Psoas muscle (tissue), 7 donors: ENCODE measurements at regions not wholly inside any gene's neighbourhood (a gene's known extent, or its start where the extent isn't known, plus 50 kb on each side); places are given as distances from the start of the nearest gene placed in this dataset.

Source experiments
- ATAC-seq, 4 donors: fragments of 200-7000 bp; cut with Tn5 transposase; one replicate each; pipeline ENCODE4 v1.9.1; 2020; ENCODE audit warnings: moderate library complexity in 3 of 4, mild to moderate bottlenecking in 2 of 4
- DNase-seq, 2 donors: peaks; one replicate each; pipeline ENCODE4 v3.0.0-alpha.2; 2020
- H3K27ac ChIP-seq: fragments of 200-600 bp; one replicate; pipeline ENCODE4 v1.8.0; 2022
- H3K27me3 ChIP-seq, 3 donors: fragments of 200-600 bp in 1 of 3; one replicate each; pipeline versions ENCODE4 v1.6.1 to v1.8.0; 2013 to 2022; ENCODE audit warnings: low read length in 2 of 3, mild to moderate bottlenecking in 2 of 3, moderate library complexity in 1 of 3; ENCODE audit not compliant: insufficient read depth in 3 of 3
- H3K36me3 ChIP-seq, 2 donors: fragments of 200-600 bp in 1 of 2; one replicate each; pipeline versions ENCODE4 v1.6.1 to v1.8.0; 2013 to 2022; ENCODE audit warnings: low read depth in 1 of 2, mild to moderate bottlenecking in 1 of 2, moderate library complexity in 1 of 2; ENCODE audit not compliant: insufficient read depth in 1 of 2
- H3K4me1 ChIP-seq: fragments of 200-600 bp; one replicate; pipeline ENCODE4 v1.8.0; 2022
- H3K4me3 ChIP-seq: fragments of 200-600 bp; one replicate; pipeline ENCODE4 v1.8.0; 2022; ENCODE audit warnings: mild to moderate bottlenecking
- H3K9me3 ChIP-seq: fragments of 200-600 bp; one replicate; pipeline ENCODE4 v1.8.0; 2022
- CTCF ChIP-seq: fragments of 200-600 bp; IDR thresholded peaks from one replicate; pipeline ENCODE4 v1.8.0; 2022; ENCODE audit warnings: antibody characterized with exemption
- WGBS, 3 donors: extraction: QIAGEN DNeasy Blood & Tissue Kit; methylation state at CpG; one replicate each; pipeline versions ENCODE4 v1.1.6 to v1.1.7; 2013; 5-methylcytosine and 5-hydroxymethylcytosine counted together
- intact Hi-C, 2 donors: fragments of 100-400 bp; cut with DNase I; formaldehyde crosslinking; loops; one replicate each; pipeline versions ENCODE4 v1.11.0 to v1.14.2; 2022
- donor health status: healthy with polysubstance abuse.
- donor health status: DM: no; HTN: no; CAD: no; lungs with moderate emphysema.
- donor health status: Bipolar disorder and iron deficiency.
- donor health status: healthy.
- donor health status: DM: yes; HTN: yes; CAD: no.
- donor health status: DM: no; HTN: no; CAD: no.
- donor health status: DM: yes; HTN: yes; CAD: no.

DNA sequence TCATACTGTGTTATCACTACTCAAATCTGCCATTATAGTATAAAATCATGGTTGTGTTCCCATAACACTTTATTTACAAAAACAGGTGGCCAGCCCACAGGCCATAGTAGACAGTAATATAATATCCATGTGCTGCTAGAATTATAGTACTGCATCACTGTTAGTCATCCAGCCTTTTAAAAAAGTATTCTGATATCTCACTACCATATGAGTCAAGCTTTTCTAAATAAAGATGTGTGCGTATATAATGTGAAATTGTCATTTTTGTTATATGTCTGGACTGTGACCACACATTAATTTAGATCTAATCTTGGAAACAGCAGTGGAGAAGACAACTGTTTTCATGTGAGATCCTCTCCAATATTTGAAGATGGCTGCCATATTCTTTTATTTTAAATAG is 1049.1 kb upstream of the GOT2 start:
- ATAC-seq = no peak
- H3K27me3 ChIP-seq = no peaks in the 10 kb centered on the region
- no peak for DNase-seq
- TF ChIP-seq CTCF = no peak
- no peaks in the 10 kb centered on the region for H3K4me1 ChIP-seq
- no peak overlapping the region for H3K4me3 ChIP-seq
- H3K9me3 ChIP-seq = no peaks in the 10 kb centered on the region
- no peak overlapping the region for H3K27ac ChIP-seq
- intact Hi-C loops = no loop called here
- H3K36me3 ChIP-seq = no peaks in the 10 kb centered on the region
- WGBS, 3 donors = 64 to 84% (median 64%) methylated on average over 1 of the region's 1 CpG

DNA sequence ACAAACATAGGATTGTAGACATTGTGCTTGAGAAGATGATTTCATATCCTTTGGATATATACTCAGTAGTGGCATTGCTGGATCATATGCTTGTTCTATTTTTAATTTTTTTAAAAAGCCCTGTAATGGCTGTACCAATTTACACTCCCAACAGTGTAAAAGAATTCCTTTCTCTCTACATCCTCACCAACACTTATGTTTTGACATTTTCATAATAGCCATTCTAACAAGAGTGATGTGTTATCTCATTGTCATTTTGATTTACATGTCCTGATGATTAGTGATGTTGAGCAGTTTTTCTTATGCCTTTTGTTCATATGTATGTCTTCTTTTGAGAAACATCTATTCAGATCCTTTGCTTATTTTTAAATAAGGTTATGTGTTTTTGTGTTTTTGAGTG is 1039.2 kb upstream of the GOT2 start:
- Histone ChIP-seq H3K27ac (no peak overlapping the region), H3K9me3 (no peaks in the 10 kb centered on the region), H3K4me3 (no peak overlapping the region), H3K27me3 (no peaks in the 10 kb centered on the region), H3K4me1 (no peaks in the 10 kb centered on the region), H3K36me3 (no peaks in the 10 kb centered on the region)
- DNase-seq (no peak), ATAC-seq (no peak)
- TF ChIP-seq CTCF = no peak
- intact Hi-C loops = no loop called here

GRCh38 chr16:59759296-59759695 is 1025.2 kb upstream of the GOT2 start:
- intact Hi-C loops = no loop called here

GRCh38 chr16:59758848-59759247 is 1024.7 kb upstream of the GOT2 start:
- no peak for ATAC-seq

More at GRCh38 chr16:59759296-59759695, 1025.2 kb upstream of the GOT2 start:
- Histone ChIP-seq H3K4me3 (no peak overlapping the region), H3K27ac (no peak overlapping the region), H3K9me3 (no peaks in the 10 kb centered on the region), H3K27me3 (no peaks in the 10 kb centered on the region), H3K36me3 (no peaks in the 10 kb centered on the region), H3K4me1 (no peaks in the 10 kb centered on the region)
- ATAC-seq = no peak
- DNase-seq = no peak
- TF ChIP-seq CTCF = no peak
- 64 to 79% (median 72%) methylated on average over 3 of the region's 3 CpGs for WGBS, 3 donors

More at GRCh38 chr16:59758848-59759247, 1024.7 kb upstream of the GOT2 start:
- Histone ChIP-seq H3K27ac (no peak overlapping the region), H3K27me3 (no peaks in the 10 kb centered on the region), H3K4me1 (no peaks in the 10 kb centered on the region), H3K9me3 (no peaks in the 10 kb centered on the region), H3K36me3 (no peaks in the 10 kb centered on the region), H3K4me3 (no peak overlapping the region)
- TF ChIP-seq CTCF = no peak
- intact Hi-C loops = no loop called here
- WGBS, 3 donors = 48 to 61% (median 53%) methylated on average over 1 of the region's 1 CpG
- no peak for DNase-seq
